HG02798 (cell line): ENCODE measurements at regions not wholly inside any gene's neighbourhood (a gene's known extent, or its start where the extent isn't known, plus 50 kb on each side); places are given as distances from the start of the nearest gene placed in this dataset.
"Not testable (repeated sequence)": the region's sequence is repeated elsewhere in the genome, so short reads cannot be mapped to it uniquely, and the experiment has no call there.

Experiments used
- ATAC-seq: cut with Tn5 transposase; IDR thresholded peaks from one replicate; pipeline ENCODE4 v1.9.1; 2021; ENCODE audit warnings: mild to moderate bottlenecking; ENCODE audit not compliant: unreplicated experiment, poor library complexity

DNA sequence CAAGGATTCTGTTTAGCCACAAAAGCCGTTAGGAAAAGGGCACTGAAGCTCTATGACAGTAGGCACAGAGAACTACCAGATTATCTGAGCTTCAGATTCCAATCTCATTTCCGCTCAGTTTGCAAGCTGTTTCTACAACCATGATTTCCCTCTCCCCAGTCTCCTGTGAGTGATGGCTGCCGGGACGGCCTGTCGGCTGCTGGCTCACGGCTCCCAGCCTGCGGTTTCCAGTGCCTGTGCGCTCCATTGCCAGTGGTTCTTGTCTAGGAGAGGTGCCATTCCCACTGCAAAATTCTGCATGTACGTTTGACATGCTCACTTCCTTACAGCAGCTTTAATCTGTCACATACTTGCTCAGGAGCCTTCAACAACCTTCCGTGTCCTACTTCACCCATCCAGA is 429.1 kb upstream of the FRG1 start:
- no peak for ATAC-seq

GRCh38 chr4:189513421-189513820 is 427.3 kb upstream of the FRG1 start:
- ATAC-seq = no peak

DNA sequence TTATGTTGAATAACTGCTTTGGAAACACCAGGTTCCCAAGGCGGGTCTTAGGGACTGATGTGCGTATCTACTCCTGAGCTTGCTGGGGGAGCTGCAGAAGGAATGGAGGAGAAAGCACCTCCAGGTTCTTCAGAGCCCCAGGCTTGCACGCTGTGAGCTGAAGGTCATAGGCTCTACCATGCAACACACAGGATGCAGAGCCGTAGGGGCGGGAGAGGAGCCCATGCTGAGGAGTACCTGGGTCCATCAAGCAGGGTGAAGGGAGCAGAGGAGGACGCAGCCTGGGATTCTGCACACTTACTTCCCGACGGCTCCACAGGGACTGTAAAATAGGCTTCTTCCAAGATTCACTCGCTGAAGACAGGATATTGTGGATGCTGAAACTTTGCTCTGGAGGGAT is 426.5 kb upstream of the FRG1 start:
- no peak for ATAC-seq

DNA sequence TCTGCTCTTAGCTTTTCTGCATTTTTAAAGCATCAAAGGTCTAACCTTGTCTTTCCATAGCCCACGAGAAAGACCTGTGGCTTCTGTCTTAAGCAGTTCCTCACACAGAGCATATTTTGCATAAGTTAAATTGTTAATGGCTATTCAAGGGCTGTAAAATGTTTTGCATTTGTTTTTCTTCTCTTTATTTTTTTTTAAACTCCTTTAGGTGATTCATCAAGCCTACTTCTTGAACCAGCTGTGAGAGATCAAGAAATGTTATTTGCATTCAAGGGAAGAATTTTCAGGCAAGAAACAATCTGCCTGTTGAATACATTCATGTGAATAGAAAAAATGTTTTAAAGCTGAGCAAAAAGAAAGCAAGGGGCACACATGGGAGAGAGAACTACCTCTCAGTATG is 423.8 kb upstream of the FRG1 start:
- ATAC-seq = no peak

GRCh38 chr4:189519186-189519585 is 421.5 kb upstream of the FRG1 start:
- no peak for ATAC-seq

- ATAC-seq = no peak
Measured at GRCh38 chr4:189525304-189525703, 415.4 kb upstream of the FRG1 start.

DNA sequence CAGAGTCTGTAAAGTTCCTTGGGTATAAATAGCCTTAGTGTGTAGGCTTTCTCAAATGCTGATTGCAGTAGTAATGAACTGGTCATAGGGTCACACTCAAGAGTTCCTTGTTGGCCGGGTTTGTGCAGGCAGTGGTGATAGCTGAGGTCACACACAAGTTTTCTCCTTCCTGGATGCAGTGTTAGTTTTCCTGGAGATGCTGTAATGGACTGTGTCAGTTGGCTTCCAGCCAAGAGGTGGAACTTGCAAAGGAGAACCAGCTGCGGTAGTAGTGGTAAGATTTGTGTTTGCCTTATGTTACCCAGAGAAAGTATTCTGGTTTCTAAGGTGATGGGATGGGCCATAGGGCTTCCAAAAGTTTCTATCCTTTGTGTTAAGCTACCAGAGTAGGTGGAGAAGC is 409.8 kb upstream of the FRG1 start:
- ATAC-seq = no peak

DNA sequence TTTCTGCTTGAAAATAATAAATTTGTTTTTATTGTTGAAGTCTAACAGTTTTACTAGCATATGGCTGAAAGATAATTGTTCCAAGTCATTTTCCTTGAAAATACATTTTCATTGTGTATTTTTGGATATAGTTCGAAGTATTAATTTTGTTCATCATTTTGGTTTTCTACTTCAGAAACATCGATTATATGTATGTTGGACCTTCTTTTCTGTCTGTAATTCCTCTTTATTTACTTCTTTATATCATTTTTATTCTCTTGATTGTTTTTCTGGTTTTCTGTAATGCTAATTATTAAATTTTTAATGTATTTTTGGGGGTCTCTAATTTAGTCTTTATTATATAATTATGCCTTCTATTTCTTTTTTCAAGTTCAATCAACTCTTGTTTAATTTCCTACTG is 407.1 kb upstream of the FRG1 start:
- no peak for ATAC-seq

DNA sequence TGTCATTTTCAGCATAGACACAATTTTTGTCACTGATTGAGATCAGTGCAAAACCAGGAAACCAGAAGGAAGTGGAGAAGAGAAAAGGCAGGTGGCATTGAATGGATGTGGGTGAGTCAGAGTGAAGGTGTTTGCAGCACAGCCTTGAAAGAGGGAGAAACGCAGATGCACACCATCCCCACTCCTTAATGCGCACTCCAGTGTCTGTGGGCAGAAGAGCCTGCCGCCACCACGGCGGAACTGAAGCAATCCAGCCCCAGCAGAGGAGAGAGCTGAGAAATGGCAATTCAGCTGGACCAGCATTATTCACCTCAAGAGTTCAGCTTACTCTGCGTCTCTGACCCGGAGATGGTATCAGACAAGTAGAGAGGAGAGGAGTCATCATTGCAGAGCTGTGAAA is 393.1 kb upstream of the FRG1 start:
- ATAC-seq = no peak

- no peak for ATAC-seq
Measured at GRCh38 chr4:189548484-189549125, 392.1 kb upstream of the FRG1 start.

- ATAC-seq = not testable (repeated sequence)
Measured at GRCh38 chr4:189551931-189552670, 388.6 kb upstream of the FRG1 start.

DNA sequence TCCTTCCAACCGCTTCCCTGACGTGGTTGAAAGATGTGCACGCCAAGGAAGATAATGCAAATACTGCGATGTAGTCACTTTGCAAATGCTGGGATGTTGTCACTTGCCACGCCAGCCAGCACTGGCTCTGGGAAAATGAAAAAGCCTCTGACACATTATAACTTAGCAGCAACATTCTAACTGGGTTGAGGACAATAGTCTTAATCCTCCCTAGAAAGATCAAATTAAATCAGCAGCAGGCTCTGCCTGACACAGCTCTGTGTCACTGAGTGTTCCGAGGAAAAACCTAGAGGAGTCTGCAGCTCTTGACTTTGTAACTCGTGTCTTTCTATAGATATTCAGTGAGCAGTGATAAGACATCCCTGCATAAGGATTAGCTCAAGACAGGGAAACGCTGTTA is 380.1 kb upstream of the FRG1 start:
- ATAC-seq = not testable (repeated sequence)

- not testable (repeated sequence) for ATAC-seq
Measured at GRCh38 chr4:189563751-189564150, 376.9 kb upstream of the FRG1 start.

- ATAC-seq = not testable (repeated sequence)
Measured at GRCh38 chr4:189566271-189566670, 374.4 kb upstream of the FRG1 start.

- ATAC-seq = not testable (repeated sequence)
Measured at GRCh38 chr4:189566900-189567299, 373.8 kb upstream of the FRG1 start.

DNA sequence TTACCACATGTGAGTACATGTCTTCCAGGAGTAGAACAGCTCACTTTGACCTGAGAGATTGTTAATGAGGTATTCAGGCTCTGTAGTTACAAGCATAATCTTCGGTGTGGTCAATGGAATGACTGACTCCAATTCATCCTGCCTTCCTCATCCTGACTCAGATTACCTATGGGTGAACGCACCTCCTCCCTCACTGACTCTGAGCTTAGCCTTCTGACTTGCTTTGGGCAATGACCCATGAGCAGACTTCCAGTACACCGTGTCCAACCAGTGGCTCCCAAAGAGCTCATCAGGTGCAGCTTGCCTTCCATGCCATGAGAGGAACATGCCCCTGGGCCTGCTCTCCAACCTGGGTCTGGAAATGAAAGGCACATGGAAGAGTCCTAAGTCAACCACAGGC is 361.0 kb upstream of the FRG1 start:
- ATAC-seq = not testable (repeated sequence)

DNA sequence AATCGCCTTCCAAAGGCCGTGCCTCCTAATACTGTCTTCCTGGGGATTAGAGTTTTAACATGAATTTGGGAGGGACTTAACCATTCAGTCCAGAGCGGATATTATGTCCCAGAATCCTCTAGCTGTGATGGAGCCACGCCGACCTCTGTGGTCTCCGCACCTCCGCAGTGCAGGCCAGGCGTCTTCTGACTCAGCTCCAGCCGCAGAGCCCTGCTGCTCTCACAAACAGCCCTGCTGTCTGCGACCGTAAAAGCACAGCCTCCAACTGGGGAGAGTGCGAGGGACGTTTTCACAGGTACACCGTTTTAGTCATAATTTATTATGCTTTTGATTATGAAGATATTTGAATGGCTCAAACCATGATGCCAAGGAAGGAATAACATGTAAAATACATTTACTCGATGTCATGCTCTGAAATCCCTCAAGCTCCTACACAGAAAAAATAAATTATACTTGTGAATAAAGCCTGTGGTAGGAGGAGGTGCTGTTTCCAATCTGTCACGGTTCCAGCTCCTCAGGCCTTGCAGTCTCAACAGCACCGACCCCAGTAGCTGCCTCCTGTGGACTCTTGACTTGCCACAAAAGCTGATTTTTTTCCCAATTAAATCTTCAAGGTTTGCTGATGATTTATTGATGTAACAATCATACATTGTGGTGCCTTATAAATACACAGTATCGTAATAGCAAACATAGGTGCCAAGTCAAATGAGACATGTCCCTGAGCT is 353.6 kb upstream of the FRG1 start:
- not testable (repeated sequence) for ATAC-seq

GRCh38 chr4:189589201-189589600 is 351.5 kb upstream of the FRG1 start:
- ATAC-seq = not testable (repeated sequence)

- no peak for ATAC-seq
Measured at GRCh38 chr4:189592890-189593289, 347.8 kb upstream of the FRG1 start.

DNA sequence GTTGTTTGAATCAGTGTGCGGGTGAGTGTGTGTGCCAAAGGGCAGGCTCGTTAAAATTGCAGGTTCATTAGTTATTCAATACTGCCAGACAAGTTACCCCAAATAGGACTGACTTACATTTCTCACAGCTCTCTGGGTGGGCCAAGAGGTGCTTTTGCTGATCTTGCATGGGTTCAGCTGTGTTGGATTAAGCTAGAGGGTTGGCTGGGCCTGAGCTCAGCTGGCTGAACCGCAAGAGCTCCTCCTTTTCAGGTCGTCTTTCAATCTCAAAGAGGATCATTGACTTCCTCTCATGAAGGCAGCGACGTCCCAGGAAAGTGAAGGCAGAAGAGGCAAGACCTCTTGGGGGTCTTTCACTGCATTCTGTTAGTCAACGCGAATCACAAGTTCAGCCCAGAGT is 343.3 kb upstream of the FRG1 start:
- ATAC-seq = no peak

GRCh38 chr4:189600264-189600663 is 340.4 kb upstream of the FRG1 start:
- no peak for ATAC-seq
